ENCODE measurements at regions not wholly inside any gene's neighbourhood (a gene's known extent, or its start where the extent isn't known, plus 50 kb on each side); places are given as distances from the start of the nearest gene placed in this dataset.
"Not testable (repeated sequence)": the region's sequence is repeated elsewhere in the genome, so short reads cannot be mapped to it uniquely, and the experiment has no call there.

DNA sequence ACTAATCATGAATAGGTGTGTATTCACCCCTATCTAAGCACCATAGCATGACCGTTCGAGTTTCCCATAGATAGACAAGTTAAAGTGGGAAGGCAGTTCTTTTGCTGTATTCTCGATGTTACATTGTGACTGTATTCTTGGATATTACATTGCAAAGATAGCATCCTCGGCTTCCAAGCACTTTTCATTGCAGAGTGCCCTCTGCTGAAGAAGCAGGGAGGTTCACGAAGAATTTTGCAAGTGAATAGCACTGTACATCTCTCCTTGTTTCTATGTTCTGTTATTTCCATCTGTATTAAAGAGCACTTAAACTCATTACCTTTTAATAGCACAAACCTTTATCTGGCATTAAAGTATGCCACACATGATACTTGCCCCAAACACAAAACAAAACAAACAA is 426.7 kb upstream of the ARX start:
- H3K27ac ChIP-seq: no peak overlapping the region
- intact Hi-C loops (cut with DNase I): no loop called here
- DNase-seq: no peak
- WGBS, 2 donors: 32 to 34% methylated on average over 5 of the region's 5 CpGs
- no peaks in the 10 kb centered on the region for H3K9me3 ChIP-seq
- no peak for ATAC-seq
- peaks cover 0 to 18% (median 3%) of the 10 kb centered on the region in 4 donors for H3K27me3 ChIP-seq
- TF ChIP-seq, protein P1, sequence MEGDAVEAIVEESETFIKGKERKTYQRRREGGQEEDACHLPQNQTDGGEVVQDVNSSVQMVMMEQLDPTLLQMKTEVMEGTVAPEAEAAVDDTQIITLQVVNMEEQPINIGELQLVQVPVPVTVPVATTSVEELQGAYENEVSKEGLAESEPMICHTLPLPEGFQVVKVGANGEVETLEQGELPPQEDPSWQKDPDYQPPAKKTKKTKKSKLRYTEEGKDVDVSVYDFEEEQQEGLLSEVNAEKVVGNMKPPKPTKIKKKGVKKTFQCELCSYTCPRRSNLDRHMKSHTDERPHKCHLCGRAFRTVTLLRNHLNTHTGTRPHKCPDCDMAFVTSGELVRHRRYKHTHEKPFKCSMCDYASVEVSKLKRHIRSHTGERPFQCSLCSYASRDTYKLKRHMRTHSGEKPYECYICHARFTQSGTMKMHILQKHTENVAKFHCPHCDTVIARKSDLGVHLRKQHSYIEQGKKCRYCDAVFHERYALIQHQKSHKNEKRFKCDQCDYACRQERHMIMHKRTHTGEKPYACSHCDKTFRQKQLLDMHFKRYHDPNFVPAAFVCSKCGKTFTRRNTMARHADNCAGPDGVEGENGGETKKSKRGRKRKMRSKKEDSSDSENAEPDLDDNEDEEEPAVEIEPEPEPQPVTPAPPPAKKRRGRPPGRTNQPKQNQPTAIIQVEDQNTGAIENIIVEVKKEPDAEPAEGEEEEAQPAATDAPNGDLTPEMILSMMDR (IDR thresholded peaks at IDR 0.05): no peak
- no peak for FAIRE-seq
- H3K4me3 ChIP-seq: no peak overlapping the region
- no peaks in the 10 kb centered on the region for H3K36me3 ChIP-seq
- H3K4me1 ChIP-seq: no peaks in the 10 kb centered on the region

DNA sequence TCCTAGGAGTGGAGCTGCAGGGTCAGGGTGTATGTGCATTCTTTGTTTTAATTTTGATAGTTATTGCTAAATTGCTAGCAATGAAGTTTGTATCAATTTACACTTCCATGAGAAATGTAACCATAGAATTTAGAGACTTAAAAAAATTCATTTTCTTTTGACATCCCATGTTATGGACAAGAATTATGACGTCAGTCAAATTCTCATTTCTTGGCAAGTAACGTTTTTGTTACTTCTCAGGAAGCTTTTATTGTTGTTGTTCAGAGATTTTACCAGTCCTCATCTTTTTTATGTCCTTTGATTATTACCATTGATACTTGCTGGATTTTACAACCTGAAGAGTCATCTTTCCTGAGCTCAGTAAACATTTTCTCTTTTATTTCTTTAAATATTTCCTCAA is 417.5 kb upstream of the ARX start:
- H3K36me3 ChIP-seq: no peaks in the 10 kb centered on the region
- peaks cover 0 to 6% (median 0%) of the 10 kb centered on the region in 4 donors for H3K27me3 ChIP-seq
- 26 to 29% methylated on average over 2 of the region's 2 CpGs for WGBS, 2 donors
- H3K4me3 ChIP-seq: no peak overlapping the region
- FAIRE-seq (no peak), ATAC-seq (no peak), DNase-seq (no peak)
- intact Hi-C loops (cut with DNase I): no loop called here
- TF ChIP-seq, protein P1 (IDR thresholded peaks at IDR 0.05): no peak
- H3K9me3 ChIP-seq: no peaks in the 10 kb centered on the region
- H3K27ac ChIP-seq: no peak overlapping the region
- H3K4me1 ChIP-seq: no peaks in the 10 kb centered on the region

DNA sequence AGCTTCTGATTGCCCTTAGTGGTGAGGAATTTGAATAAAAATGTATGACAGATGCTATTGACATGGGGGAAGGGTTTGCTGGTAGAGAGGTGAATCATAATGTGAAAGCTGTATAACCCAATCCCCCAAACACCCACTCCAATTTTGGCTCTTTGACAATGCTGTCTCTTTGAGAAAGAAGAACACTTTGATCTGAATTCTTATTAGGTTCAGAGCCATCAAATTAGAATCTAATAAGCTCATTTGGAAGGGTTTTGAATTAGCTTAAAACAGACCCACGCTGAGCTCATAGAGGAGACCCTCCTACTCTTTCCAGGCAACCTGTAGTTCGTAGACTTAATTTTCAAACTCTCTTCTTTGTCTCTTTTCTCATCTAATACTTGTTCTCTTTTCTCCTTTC is 416.6 kb upstream of the ARX start:
- peaks cover 0 to 6% (median 0%) of the 10 kb centered on the region in 4 donors for H3K27me3 ChIP-seq
- no peaks in the 10 kb centered on the region for H3K36me3 ChIP-seq
- no peak for DNase-seq
- no peak overlapping the region for H3K27ac ChIP-seq
- 23 to 34% methylated on average over 2 of the region's 2 CpGs for WGBS, 2 donors
- H3K4me3 ChIP-seq: no peak overlapping the region
- no peak for ATAC-seq
- TF ChIP-seq, protein P1 (IDR thresholded peaks at IDR 0.05): no peak
- no peaks in the 10 kb centered on the region for H3K9me3 ChIP-seq
- FAIRE-seq: no peak
- no peaks in the 10 kb centered on the region for H3K4me1 ChIP-seq
- intact Hi-C loops (cut with DNase I): no loop called here

DNA sequence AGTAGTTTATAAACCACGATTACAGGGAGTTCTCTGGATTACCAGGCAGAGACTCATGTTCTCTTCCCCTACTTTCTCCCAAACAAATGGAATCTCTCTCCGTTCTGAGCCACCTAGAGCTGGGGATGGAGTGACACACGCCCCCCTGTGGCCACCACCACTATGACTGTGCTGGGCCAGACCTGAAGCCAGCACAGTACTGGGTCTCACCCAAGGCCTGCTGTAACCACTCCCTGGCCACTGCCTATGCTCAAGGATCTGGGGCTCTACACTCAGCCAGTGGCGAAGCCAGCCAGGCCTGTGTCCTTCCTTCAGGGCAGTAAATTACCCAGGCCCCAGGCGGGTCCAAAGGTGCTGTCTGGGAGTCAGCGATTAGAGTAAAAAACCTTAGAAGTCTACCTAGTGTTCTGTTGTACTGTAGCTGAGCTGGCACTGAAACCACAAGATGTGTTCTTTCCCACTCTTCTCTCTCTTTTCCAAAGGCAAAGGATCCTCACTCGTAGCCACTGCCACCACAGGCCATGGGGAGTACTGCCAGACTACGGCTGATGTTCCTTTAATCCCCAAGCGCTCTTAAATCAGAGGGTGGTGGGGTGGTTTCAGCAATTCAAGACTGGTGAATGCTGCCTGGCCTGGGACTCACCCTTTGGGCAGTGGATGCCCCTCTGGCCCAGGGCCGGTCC is 412.2 kb upstream of the ARX start:
- DNase-seq (peak in 1 of 6 donors; percentile 36), ATAC-seq (no peak), FAIRE-seq (no peak)
- Histone ChIP-seq H3K27me3 (no peaks in the 10 kb centered on the region), H3K9me3 (no peaks in the 10 kb centered on the region), H3K4me3 (no peak overlapping the region), H3K27ac (no peak overlapping the region), H3K4me1 (no peaks in the 10 kb centered on the region), H3K36me3 (no peaks in the 10 kb centered on the region)
- intact Hi-C loops (cut with DNase I): no loop called here
- TF ChIP-seq, protein P1 (IDR thresholded peaks at IDR 0.05): no peak
- 43 to 55% methylated on average over 10 of the region's 10 CpGs for WGBS, 2 donors

DNA sequence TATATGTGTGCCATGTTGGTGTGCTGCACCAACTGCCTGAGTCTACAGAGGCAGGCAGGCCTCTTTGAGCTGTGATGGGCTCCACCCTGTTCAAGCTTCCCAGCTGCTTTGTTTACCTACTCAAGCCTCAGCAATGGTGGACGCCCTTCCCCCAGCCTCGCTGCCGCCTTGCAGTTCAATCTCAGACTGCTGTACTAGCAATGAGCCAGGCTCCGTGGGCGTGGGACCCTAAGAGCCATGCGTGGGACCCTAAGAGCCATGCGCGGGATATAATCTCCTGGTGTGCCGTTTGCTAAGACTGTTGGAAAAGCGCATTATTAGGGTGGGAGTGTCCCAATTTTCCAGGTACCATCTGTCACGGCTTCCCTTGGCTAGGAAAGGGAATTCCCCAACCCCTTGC is 388.4 kb upstream of the ARX start:
- H3K36me3 ChIP-seq; H3K4me3 ChIP-seq; H3K9me3 ChIP-seq; ATAC-seq; H3K4me1 ChIP-seq; intact Hi-C loops (cut with DNase I); FAIRE-seq; H3K27ac ChIP-seq; H3K27me3 ChIP-seq; DNase-seq: not testable (repeated sequence)
- WGBS, 2 donors: 76 to 79% methylated on average over 11 of the region's 11 CpGs

Measured in pancreas (tissue), 10 donors.